ENCODE measurements at regions not wholly inside any gene's neighbourhood (a gene's known extent, or its start where the extent isn't known, plus 50 kb on each side); places are given as distances from the start of the nearest gene placed in this dataset.

GRCh38 chr21:27251752-27252151, 284.9 kb upstream of the ADAMTS5 start:
- no peaks in the 10 kb centered on the region for H3K9me3 Mint-ChIP-seq
- Histone ChIP-seq H3F3A (ENCODE audit: low read depth) (no peaks in the 10 kb centered on the region), H3K4me1 (no peaks in the 10 kb centered on the region), H3K79me2 (ENCODE audit: low read depth) (no peaks in the 10 kb centered on the region), H3K27me3 (no peaks in the 10 kb centered on the region), H3K36me3 (no peaks in the 10 kb centered on the region), H4K20me1 (ENCODE audit: low read depth) (no peaks in the 10 kb centered on the region), H3K4me3 (no peak overlapping the region), H3K9ac (no peak overlapping the region), H2AFZ (replicated peaks) (no peak overlapping the region), H3K4me2 (no peak overlapping the region), H3K27ac (no peak overlapping the region), H3K9me3 (ENCODE audit: low read depth) (no peaks in the 10 kb centered on the region)
- H3K27me3 Mint-ChIP-seq (ENCODE audit: insufficient read depth, low read depth), result peaks cover 2% of the 10 kb centered on the region
- TF ChIP-seq EZH2phosphoT487 (IDR thresholded peaks at IDR 0.05), result no peak
- no peak for TF ChIP-seq CTCF (IDR thresholded peaks at IDR 0.05)
- no peak for TF ChIP-seq EZH2 (IDR thresholded peaks at IDR 0.05)
- H3K4me3 Mint-ChIP-seq, result no peak overlapping the region
- DNase-seq (ENCODE audit: low spot score), result no peak
- no peak overlapping the region for H3K27ac Mint-ChIP-seq
- no peaks in the 10 kb centered on the region for H3K36me3 Mint-ChIP-seq
- no peaks in the 10 kb centered on the region for H3K4me1 Mint-ChIP-seq

- peaks cover 2% of the 10 kb centered on the region for H3K27me3 Mint-ChIP-seq (ENCODE audit: insufficient read depth, low read depth)
- no peak overlapping the region for H2AFZ ChIP-seq (replicated peaks)
- no peaks in the 10 kb centered on the region for H4K20me1 ChIP-seq (ENCODE audit: low read depth)
- H3K9me3 ChIP-seq (ENCODE audit: low read depth), result no peaks in the 10 kb centered on the region
- no peak overlapping the region for H3K27ac Mint-ChIP-seq
- no peak overlapping the region for H3K4me3 ChIP-seq
- no peaks in the 10 kb centered on the region for H3K9me3 Mint-ChIP-seq
- H3K79me2 ChIP-seq (ENCODE audit: low read depth), result no peaks in the 10 kb centered on the region
- no peak overlapping the region for H3K9ac ChIP-seq
- no peaks in the 10 kb centered on the region for H3K4me1 ChIP-seq
- H3K27ac ChIP-seq, result no peak overlapping the region
- H3K4me3 Mint-ChIP-seq, result no peak overlapping the region
- H3K36me3 Mint-ChIP-seq, result no peaks in the 10 kb centered on the region
- DNase-seq (ENCODE audit: low spot score), result no peak
- TF ChIP-seq EZH2phosphoT487 (IDR thresholded peaks at IDR 0.05) (no peak), EZH2 (IDR thresholded peaks at IDR 0.05) (no peak), CTCF (IDR thresholded peaks at IDR 0.05) (no peak)
- H3F3A ChIP-seq (ENCODE audit: low read depth), result no peaks in the 10 kb centered on the region
- H3K27me3 ChIP-seq, result no peaks in the 10 kb centered on the region
- H3K4me2 ChIP-seq, result no peak overlapping the region
- H3K36me3 ChIP-seq, result no peaks in the 10 kb centered on the region
- H3K4me1 Mint-ChIP-seq, result no peaks in the 10 kb centered on the region
These were observed 283.5 kb upstream of the ADAMTS5 start for GRCh38 chr21:27250366-27250765.

- Mint-ChIP-seq H3K36me3 (no peaks in the 10 kb centered on the region), H3K27me3 (ENCODE audit: insufficient read depth, low read depth) (peaks cover 2% of the 10 kb centered on the region), H3K27ac (no peak overlapping the region), H3K4me3 (no peak overlapping the region), H3K4me1 (no peaks in the 10 kb centered on the region), H3K9me3 (no peaks in the 10 kb centered on the region)
- H2AFZ ChIP-seq (replicated peaks), result no peak overlapping the region
- H3K27ac ChIP-seq, result no peak overlapping the region
- H3K9me3 ChIP-seq (ENCODE audit: low read depth), result no peaks in the 10 kb centered on the region
- H3K9ac ChIP-seq, result no peak overlapping the region
- H3F3A ChIP-seq (ENCODE audit: low read depth), result no peaks in the 10 kb centered on the region
- H3K27me3 ChIP-seq, result no peaks in the 10 kb centered on the region
- no peak for TF ChIP-seq EZH2phosphoT487 (IDR thresholded peaks at IDR 0.05)
- no peak for TF ChIP-seq EZH2 (IDR thresholded peaks at IDR 0.05)
- TF ChIP-seq CTCF (IDR thresholded peaks at IDR 0.05), result no peak
- H3K4me3 ChIP-seq, result no peak overlapping the region
- no peaks in the 10 kb centered on the region for H3K79me2 ChIP-seq (ENCODE audit: low read depth)
- H3K36me3 ChIP-seq, result no peaks in the 10 kb centered on the region
- DNase-seq (ENCODE audit: low spot score), result no peak
- H3K4me1 ChIP-seq, result no peaks in the 10 kb centered on the region
- H3K4me2 ChIP-seq, result no peak overlapping the region
- H4K20me1 ChIP-seq (ENCODE audit: low read depth), result no peaks in the 10 kb centered on the region
These were observed 281.9 kb upstream of the ADAMTS5 start for GRCh38 chr21:27248814-27249213.

- Histone ChIP-seq H3K27me3 (no peaks in the 10 kb centered on the region), H2AFZ (replicated peaks) (no peak overlapping the region), H3K4me1 (no peaks in the 10 kb centered on the region), H3K27ac (no peak overlapping the region), H3K4me3 (no peak overlapping the region), H4K20me1 (ENCODE audit: low read depth) (no peaks in the 10 kb centered on the region), H3F3A (ENCODE audit: low read depth) (no peaks in the 10 kb centered on the region), H3K9ac (no peak overlapping the region), H3K36me3 (no peaks in the 10 kb centered on the region), H3K9me3 (ENCODE audit: low read depth) (no peaks in the 10 kb centered on the region), H3K79me2 (ENCODE audit: low read depth) (no peaks in the 10 kb centered on the region), H3K4me2 (no peak overlapping the region)
- peaks cover 2% of the 10 kb centered on the region for H3K27me3 Mint-ChIP-seq (ENCODE audit: insufficient read depth, low read depth)
- no peak for DNase-seq (ENCODE audit: low spot score)
- no peak for TF ChIP-seq EZH2phosphoT487 (IDR thresholded peaks at IDR 0.05)
- H3K27ac Mint-ChIP-seq, result no peak overlapping the region
- no peaks in the 10 kb centered on the region for H3K9me3 Mint-ChIP-seq
- no peak overlapping the region for H3K4me3 Mint-ChIP-seq
- H3K4me1 Mint-ChIP-seq, result no peaks in the 10 kb centered on the region
- H3K36me3 Mint-ChIP-seq, result no peaks in the 10 kb centered on the region
These were observed 279.9 kb upstream of the ADAMTS5 start for GRCh38 chr21:27246741-27247140.
